Mesendoderm (in vitro differentiated cells): ENCODE measurements at regions not wholly inside any gene's neighbourhood (a gene's known extent, or its start where the extent isn't known, plus 50 kb on each side); places are given as distances from the start of the nearest gene placed in this dataset.

Source experiments
- DNase-seq: peaks from one replicate; pipeline ENCODE4 v3.0.0; 2013
- H2AK5ac ChIP-seq: 2 replicates; pipeline ENCODE4 v1.6.1; 2013; ENCODE audit warnings: low read length, inconsistent platforms
- H2BK120ac ChIP-seq: 2 replicates; pipeline ENCODE4 v1.6.1; 2013; ENCODE audit warnings: low read depth, mild to moderate bottlenecking, low read length, moderate library complexity, mixed read lengths
- H2BK15ac ChIP-seq: replicated peaks from 2 replicates; pipeline ENCODE4 v1.6.1; 2013; ENCODE audit warnings: low read depth, mild to moderate bottlenecking, moderate library complexity
- H2BK5ac ChIP-seq: 2 replicates; pipeline ENCODE4 v1.6.1; 2013; ENCODE audit warnings: low read length, inconsistent platforms
- H3K18ac ChIP-seq: 2 replicates; pipeline ENCODE4 v1.6.1; 2013; ENCODE audit warnings: mild to moderate bottlenecking, low read length, mixed read lengths
- H3K23ac ChIP-seq: one replicate; pipeline ENCODE4 v1.6.1; 2013; ENCODE audit warnings: low read length
- H3K27ac ChIP-seq: 2 replicates; pipeline ENCODE4 v1.5.1; 2013; ENCODE audit warnings: low read depth, mild to moderate bottlenecking, inconsistent platforms, low read length, moderate library complexity
- H3K27me3 ChIP-seq: 2 replicates; pipeline ENCODE4 v1.6.1; 2013; ENCODE audit warnings: low read length, control low read depth, mild to moderate bottlenecking, inconsistent platforms; ENCODE audit not compliant: insufficient read depth, poor library complexity
- H3K36me3 ChIP-seq: 2 replicates; pipeline ENCODE4 v1.6.1; 2013; ENCODE audit warnings: low read length, inconsistent platforms; ENCODE audit not compliant: control insufficient read depth, insufficient read depth
- H3K4ac ChIP-seq: one replicate; pipeline ENCODE4 v1.6.1; 2013; ENCODE audit warnings: low read depth, mild to moderate bottlenecking, low read length, moderate library complexity
- H3K4me1 ChIP-seq: 2 replicates; pipeline ENCODE4 v1.6.1; 2013; ENCODE audit warnings: low read depth, low read length, inconsistent platforms; ENCODE audit not compliant: control insufficient read depth
- H3K4me2 ChIP-seq: 2 replicates; pipeline ENCODE4 v1.6.1; 2013; ENCODE audit warnings: low read length
- H3K4me3 ChIP-seq: 2 replicates; pipeline ENCODE4 v1.5.1; 2013; ENCODE audit warnings: mild to moderate bottlenecking, low read length
- H3K56ac ChIP-seq: one replicate; pipeline ENCODE4 v1.6.1; 2013; ENCODE audit warnings: low read length
- H3K79me1 ChIP-seq: 2 replicates; pipeline ENCODE4 v1.6.1; 2013; ENCODE audit warnings: low read length, inconsistent platforms
- H3K79me2 ChIP-seq: 2 replicates; pipeline ENCODE4 v1.6.1; 2013; ENCODE audit warnings: mild to moderate bottlenecking, low read length; ENCODE audit not compliant: control insufficient read depth, insufficient read depth
- H3K9ac ChIP-seq: 2 replicates; pipeline ENCODE4 v1.6.1; 2013; ENCODE audit warnings: low read length, inconsistent platforms
- H4K5ac ChIP-seq: one replicate; pipeline ENCODE4 v1.6.1; 2013; ENCODE audit warnings: low read length
- H4K8ac ChIP-seq: one replicate; pipeline ENCODE4 v1.6.1; 2013; ENCODE audit warnings: low read depth, mild to moderate bottlenecking, control low read depth, low read length, moderate library complexity
- WGBS: extraction: QIAGEN DNeasy Blood & Tissue Kit; methylation state at CpG from one replicate; pipeline ENCODE4 v1.1.7; 2013; ENCODE audit warnings: low lambda C conversion rate, missing lambda C conversion rate; ENCODE audit not compliant: insufficient coverage; ENCODE audit errors: extremely low coverage; 5-methylcytosine and 5-hydroxymethylcytosine counted together

DNA sequence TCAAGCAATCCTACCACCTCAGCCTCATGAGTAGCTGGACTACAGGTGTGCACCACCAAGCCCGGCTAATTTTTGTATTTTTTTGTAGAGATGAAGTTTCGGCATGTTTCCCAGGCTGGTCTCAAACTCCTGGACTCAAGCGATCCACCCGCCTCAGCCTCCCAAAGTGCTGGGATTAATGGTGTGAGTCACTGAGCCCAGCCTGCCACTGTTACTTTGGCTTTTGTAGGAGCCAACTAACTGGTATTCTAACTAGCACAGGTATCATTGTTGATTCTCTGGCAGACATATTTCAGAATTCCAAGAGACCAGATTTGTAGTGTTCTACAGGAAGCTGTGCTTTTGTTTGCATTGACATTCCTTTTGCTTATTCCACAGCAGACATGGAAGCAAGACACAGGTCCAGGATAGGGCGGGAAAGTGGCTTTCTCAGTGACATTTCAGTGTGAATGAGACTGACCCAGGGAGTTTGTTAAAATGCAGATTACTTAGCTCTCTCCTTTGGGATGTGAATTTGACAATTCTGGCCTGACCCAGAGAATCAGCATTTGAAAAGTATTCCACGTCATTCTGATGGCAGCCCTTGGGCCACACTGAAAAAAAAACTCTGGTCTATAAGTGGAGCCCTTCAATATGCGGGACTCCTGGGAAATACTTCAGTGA is 52.2 kb upstream of the PAX6 start:
- no peak overlapping the region for H3K23ac ChIP-seq
- no peak overlapping the region for H3K56ac ChIP-seq
- no peaks in the 10 kb centered on the region for H3K79me1 ChIP-seq
- no peak overlapping the region for H2BK15ac ChIP-seq
- H2BK120ac ChIP-seq, result no peak overlapping the region
- no peak overlapping the region for H3K4ac ChIP-seq
- H3K4me3 ChIP-seq, result no peak overlapping the region
- H3K9ac ChIP-seq, result no peak overlapping the region
- no peaks in the 10 kb centered on the region for H3K36me3 ChIP-seq
- DNase-seq, result peak; percentile 29
- H3K4me2 ChIP-seq, result no peak overlapping the region
- H4K8ac ChIP-seq, result no peak overlapping the region
- H3K4me1 ChIP-seq, result no peaks in the 10 kb centered on the region
- no peak overlapping the region for H3K18ac ChIP-seq
- no peak overlapping the region for H4K5ac ChIP-seq
- no peak overlapping the region for H3K27ac ChIP-seq
- H3K27me3 ChIP-seq, result no peaks in the 10 kb centered on the region
- WGBS, result no CpG with 5 or more reads among the region's 7 CpGs
- H2BK5ac ChIP-seq, result no peak overlapping the region
- no peak overlapping the region for H2AK5ac ChIP-seq
- no peaks in the 10 kb centered on the region for H3K79me2 ChIP-seq

DNA sequence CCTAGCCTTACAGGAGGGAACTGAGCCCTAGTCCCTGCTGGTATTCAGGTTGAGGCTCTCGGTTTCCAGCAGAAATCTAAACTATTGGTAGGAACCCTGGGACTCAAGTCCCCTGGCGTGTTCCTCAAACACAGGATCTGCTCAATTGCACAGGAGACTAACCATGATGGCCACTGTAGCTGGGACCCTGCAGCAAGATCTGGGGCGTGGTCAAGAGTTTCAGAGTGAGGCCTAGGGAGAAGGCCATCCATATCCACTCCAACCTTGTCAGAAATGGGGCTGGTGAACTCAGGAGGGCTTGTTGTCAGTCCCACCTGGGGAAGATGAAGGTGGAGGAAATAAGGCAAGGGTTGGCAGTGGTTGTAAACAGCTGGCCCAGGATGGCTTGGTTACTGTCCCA is 49.9 kb upstream of the PAX6 start:
- no peak overlapping the region for H3K4me2 ChIP-seq
- H3K18ac ChIP-seq, result no peak overlapping the region
- no peak overlapping the region for H3K56ac ChIP-seq
- no peak overlapping the region for H3K27ac ChIP-seq
- no peak overlapping the region for H2BK5ac ChIP-seq
- H2AK5ac ChIP-seq, result no peak overlapping the region
- no peak for DNase-seq
- no peak overlapping the region for H3K9ac ChIP-seq
- H4K8ac ChIP-seq, result no peak overlapping the region
- no peaks in the 10 kb centered on the region for H3K79me2 ChIP-seq
- no CpG with 5 or more reads among the region's 3 CpGs for WGBS
- no peak overlapping the region for H3K4ac ChIP-seq
- H3K36me3 ChIP-seq, result no peaks in the 10 kb centered on the region
- no peaks in the 10 kb centered on the region for H3K27me3 ChIP-seq
- H3K23ac ChIP-seq, result no peak overlapping the region
- no peak overlapping the region for H3K4me3 ChIP-seq
- H2BK120ac ChIP-seq, result no peak overlapping the region
- H3K79me1 ChIP-seq, result no peaks in the 10 kb centered on the region
- H4K5ac ChIP-seq, result no peak overlapping the region
- no peak overlapping the region for H2BK15ac ChIP-seq
- H3K4me1 ChIP-seq, result no peaks in the 10 kb centered on the region
